Transverse colon (tissue), 4 donors: ENCODE measurements at regions not wholly inside any gene's neighbourhood (a gene's known extent, or its start where the extent isn't known, plus 50 kb on each side); places are given as distances from the start of the nearest gene placed in this dataset.

Experiments
- DNase-seq: peaks from one replicate; pipeline ENCODE4 v3.0.0-alpha.2; 2019
- H3K27ac ChIP-seq, 4 donors: fragments of 200-600 bp; sonication (generic); 2 replicates each; pipeline ENCODE4 v1.5.1; 2016 to 2018; ENCODE audit warnings: inconsistent platforms in 4 of 4
- H3K27me3 ChIP-seq: fragments of 200-600 bp; sonication (generic); 2 replicates; pipeline ENCODE4 v1.5.1; 2017; ENCODE audit warnings: inconsistent platforms
- H3K36me3 ChIP-seq, 4 donors: fragments of 200-600 bp; sonication (generic); 2 replicates each; pipeline ENCODE4 v1.5.1; 2017 to 2019; ENCODE audit warnings: inconsistent platforms in 4 of 4
- H3K4me1 ChIP-seq, 4 donors: fragments of 200-600 bp; sonication (generic); 2 replicates each; pipeline ENCODE4 v1.5.1; 2017 to 2020; ENCODE audit warnings: inconsistent platforms in 4 of 4
- H3K4me3 ChIP-seq, 4 donors: fragments of 200-600 bp; sonication (generic); 1 replicate in 1 of 4; 2 replicates in 3 of 4; pipeline versions ENCODE4 v1.5.1 to v1.6.1; 2017 to 2019; ENCODE audit warnings: inconsistent platforms in 4 of 4
- H3K9me3 ChIP-seq, 2 donors: fragments of 200-600 bp; sonication (generic); 2 replicates each; pipeline ENCODE4 v1.5.1; 2017 to 2019; ENCODE audit warnings: inconsistent platforms in 2 of 2
- CTCF ChIP-seq, 5 experiments: fragments of 200-600 bp in 3 of 5; fragments of 450-650 bp in 2 of 5; sonication (generic) in 3 of 5; IDR thresholded peaks; 1 replicate in 2 of 5; 2 replicates in 3 of 5; pipeline ENCODE4 v1.5.1; 2016 to 2017; ENCODE audit warnings: antibody characterized with exemption in 5 of 5, inconsistent platforms in 3 of 5, mild to moderate bottlenecking in 2 of 5, moderate library complexity in 1 of 5
- EP300 ChIP-seq: sonication (generic); formaldehyde crosslinking; IDR thresholded peaks from one replicate; pipeline ENCODE4 v1.6.1; 2017; ENCODE audit warnings: antibody characterized with exemption, low read depth
- POLR2A ChIP-seq: fragments of 450-650 bp; IDR thresholded peaks from one replicate; pipeline ENCODE4 v1.6.1; 2016; ENCODE audit warnings: antibody characterized with exemption, mild to moderate bottlenecking, moderate library complexity
- POLR2AphosphoS5 ChIP-seq, 3 donors: sonication (generic); formaldehyde crosslinking; IDR thresholded peaks; one replicate each; pipeline ENCODE4 v1.6.1; 2016; ENCODE audit warnings: antibody characterized with exemption in 3 of 3
- WGBS, 2 donors: methylation state at CpG; one replicate each; pipeline ENCODE4 v1.1.5; 2018; ENCODE audit warnings: low coverage in 1 of 2; 5-methylcytosine and 5-hydroxymethylcytosine counted together
- in situ Hi-C, 4 donors: fragments of 200-750 bp; cut with MboI; loops; one replicate each; pipeline versions ENCODE4 v1.15.0 to v1.15.1; 2017; ENCODE audit warnings: low sequenced_read_pairs in 3 of 4, low pct_ligation_motif_present in 1 of 4, low pct_unique_long_range_greater_than_20kb in 1 of 4
- intact Hi-C: fragments of 100-400 bp; cut with DNase I; formaldehyde crosslinking; loops from one replicate; pipeline ENCODE4 v1.15.1; 2023; ENCODE audit warnings: low total_unique reads

GRCh38 chr6:154926366-154926765 lies 68.7 kb upstream of the TIAM2 start:
- H3K9me3 ChIP-seq: no peaks in the 10 kb centered on the region
- in situ Hi-C loops (loop anchor here (5.0 to 25.0 kb wide), 4 partner anchors 248 to 336 kb away; partner anchors contain the start of gene CLDN20 (in 1 of the 4)), intact Hi-C loops (loop anchor here (5.0 to 10.0 kb wide), 2 partner anchors 246 to 318 kb away; no protein-coding TSS in a partner anchor)
- 48 to 75% methylated on average over 4 to 8 of the region's 8 CpGs for WGBS, 2 donors
- no peak overlapping the region for H3K4me3 ChIP-seq
- no peak for DNase-seq
- H3K36me3 ChIP-seq: no peaks in the 10 kb centered on the region
- no peaks in the 10 kb centered on the region for H3K4me1 ChIP-seq
- TF ChIP-seq POLR2AphosphoS5 (IDR thresholded peaks at IDR 0.05) (no peak), EP300 (no peak), CTCF (IDR thresholded peaks at IDR 0.05) (no peak), POLR2A (no peak)
- no peaks in the 10 kb centered on the region for H3K27me3 ChIP-seq
- H3K27ac ChIP-seq: no peak overlapping the region

- no peaks in the 10 kb centered on the region for H3K27me3 ChIP-seq
- no peaks in the 10 kb centered on the region for H3K36me3 ChIP-seq
- no peak for TF ChIP-seq EP300
- no peak for TF ChIP-seq POLR2A
- no peak for TF ChIP-seq POLR2AphosphoS5 (IDR thresholded peaks at IDR 0.05)
- TF ChIP-seq CTCF (IDR thresholded peaks at IDR 0.05): peak; percentile 68 to 76 (median 73)
- H3K4me3 ChIP-seq: no peak overlapping the region
- peaks cover 0 to 11% (median 0%) of the 10 kb centered on the region in 4 donors for H3K4me1 ChIP-seq
- WGBS, 2 donors: 7 to 10% methylated on average over 5 of the region's 5 CpGs
- no peak overlapping the region for H3K27ac ChIP-seq
- peak; percentile 58 for DNase-seq
- intact Hi-C loops: loop anchor here (5.0 to 10.0 kb wide), 2 partner anchors 244 to 316 kb away; no protein-coding TSS in a partner anchor
- in situ Hi-C loops: loop anchor here (5.0 to 25.0 kb wide), 4 partner anchors 246 to 334 kb away; partner anchors contain the start of gene CLDN20 (in 1 of the 4)
- H3K9me3 ChIP-seq: no peaks in the 10 kb centered on the region
Observed at GRCh38 chr6:154928325-154928922, 66.7 kb upstream of the TIAM2 start.

- in situ Hi-C loops: loop anchor here in 2 of 4 donors (5.0 to 25.0 kb wide), 2 partner anchors 247 to 332 kb away; partner anchors contain the start of gene CLDN20 (in 1 of the 2)
Observed at GRCh38 chr6:154930451-154930851, 64.7 kb upstream of the TIAM2 start.

More at GRCh38 chr6:154930451-154930851, 64.7 kb upstream of the TIAM2 start:
- Histone ChIP-seq H3K4me3 (no peak overlapping the region), H3K9me3 (no peaks in the 10 kb centered on the region), H3K27me3 (no peaks in the 10 kb centered on the region), H3K4me1 (peaks cover 0 to 11% (median 0%) of the 10 kb centered on the region in 4 donors), H3K27ac (no peak overlapping the region), H3K36me3 (no peaks in the 10 kb centered on the region)
- 98 to 100% methylated on average over 2 to 6 of the region's 6 CpGs for WGBS, 2 donors
- no peak for DNase-seq
- intact Hi-C loops: no loop called here
- no peak for TF ChIP-seq CTCF (IDR thresholded peaks at IDR 0.05)
- no peak for TF ChIP-seq POLR2AphosphoS5 (IDR thresholded peaks at IDR 0.05)
- TF ChIP-seq POLR2A: no peak
- no peak for TF ChIP-seq EP300
